NCI-H446 (cell line): ENCODE measurements at regions not wholly inside any gene's neighbourhood (a gene's known extent, or its start where the extent isn't known, plus 50 kb on each side); places are given as distances from the start of the nearest gene placed in this dataset.
"Not testable (repeated sequence)": the region's sequence is repeated elsewhere in the genome, so short reads cannot be mapped to it uniquely, and the experiment has no call there.

Experiments
- DNase-seq, 2 experiments: peaks; one replicate each; lab custom pipeline; 2025; lab: John Stamatoyannopoulos, UW

DNA sequence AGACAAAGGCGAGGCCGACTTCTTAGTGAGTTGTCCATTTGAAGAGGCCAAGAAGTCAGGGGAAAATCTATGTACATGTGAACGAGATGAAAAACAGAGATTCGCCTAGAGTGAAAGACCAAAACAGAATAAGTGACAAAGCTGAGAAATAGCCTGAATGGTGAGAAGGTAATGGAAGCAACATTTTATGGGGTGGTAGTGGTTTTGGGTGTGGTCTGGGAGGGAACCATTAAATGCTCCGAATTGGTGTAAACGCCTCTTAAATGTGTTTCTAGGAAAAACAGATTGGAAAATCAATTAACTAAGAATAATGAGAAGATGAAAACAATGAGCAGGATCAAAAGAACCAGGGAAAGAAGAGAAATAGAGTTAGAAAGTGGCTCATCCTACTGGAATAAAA lies 83.8 kb upstream of the MANSC4 start:
- DNase-seq = no peak

DNA sequence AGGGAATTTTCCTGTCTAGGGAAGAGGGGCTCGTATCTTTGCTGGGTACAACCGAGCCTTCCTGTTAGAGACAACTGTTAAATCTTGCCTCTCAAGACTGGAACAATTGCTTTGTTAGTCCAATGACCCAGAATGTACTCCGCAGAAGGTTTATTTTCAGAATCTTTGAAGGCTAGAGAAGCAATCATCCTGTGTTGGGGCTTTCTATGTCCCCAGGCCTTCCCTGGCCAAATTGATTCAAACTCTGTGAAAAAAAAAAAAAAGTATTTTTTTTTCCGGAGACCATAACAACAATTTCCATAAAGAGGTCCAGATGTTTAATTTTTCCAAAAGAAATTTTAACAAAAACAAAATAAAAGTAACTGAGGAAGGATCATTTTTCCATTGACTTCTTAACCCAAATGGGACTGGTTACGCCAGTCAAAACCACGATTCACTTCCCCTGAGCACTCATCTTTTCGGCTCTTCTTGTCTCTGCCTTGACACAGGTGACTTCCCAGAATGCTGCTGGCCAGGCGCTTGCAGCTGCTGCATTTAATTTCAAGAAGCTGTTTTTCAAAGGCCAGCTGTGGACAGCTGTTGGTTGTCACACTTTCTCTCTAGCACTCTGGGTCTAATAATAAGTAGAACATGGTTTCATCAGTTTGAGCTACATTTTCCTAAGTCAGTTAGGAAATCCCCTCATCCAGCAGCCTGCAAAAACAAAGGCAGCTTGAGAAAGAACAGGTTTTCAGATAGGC lies 81.6 kb upstream of the MANSC4 start:
- DNase-seq = no peak

DNA sequence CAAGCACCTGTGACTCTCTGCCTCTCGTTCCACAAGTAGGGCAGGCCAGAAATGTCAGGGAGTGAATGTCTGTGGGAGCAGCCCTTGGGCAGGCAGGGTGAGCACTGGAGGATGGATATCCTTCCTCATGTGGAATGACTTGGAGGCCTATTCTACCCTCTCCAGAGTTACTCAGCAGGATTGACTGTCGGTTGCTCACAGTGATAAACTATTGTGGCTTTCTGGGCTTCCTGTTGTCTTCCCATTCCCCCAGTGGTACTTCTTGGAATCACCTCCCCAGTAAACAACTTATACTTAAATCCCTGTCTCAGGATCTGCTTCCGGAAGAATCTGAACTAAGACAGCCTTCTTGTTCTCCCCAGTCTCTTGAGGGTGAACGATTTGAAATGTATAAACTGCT lies 79.6 kb upstream of the MANSC4 start:
- DNase-seq = no peak

DNA sequence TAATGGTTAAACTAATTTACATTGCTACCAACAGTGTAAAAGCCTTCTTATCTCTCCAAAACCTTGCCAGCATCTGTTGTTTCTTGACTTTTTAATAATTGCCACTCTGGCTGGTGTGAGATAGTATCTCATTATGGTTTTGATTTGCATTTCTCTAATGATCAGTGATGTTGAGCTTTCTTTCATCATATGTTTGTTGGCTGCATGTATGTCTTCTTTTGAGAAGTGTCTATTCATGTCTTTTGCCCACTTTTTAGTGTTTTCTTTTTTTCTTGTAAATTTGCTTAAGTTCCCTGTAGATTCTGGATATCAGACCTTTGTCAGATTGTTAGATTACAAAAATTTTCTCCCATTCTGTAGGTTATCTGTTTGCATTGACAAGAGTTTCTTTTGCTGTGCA lies 77.0 kb upstream of the MANSC4 start:
- DNase-seq = not testable (repeated sequence)

- DNase-seq = no peak
Measured at GRCh38 chr12:27852742-27853141, 72.7 kb upstream of the MANSC4 start.
